ENCODE measurements at regions not wholly inside any gene's neighbourhood (a gene's known extent, or its start where the extent isn't known, plus 50 kb on each side); places are given as distances from the start of the nearest gene placed in this dataset.

DNA sequence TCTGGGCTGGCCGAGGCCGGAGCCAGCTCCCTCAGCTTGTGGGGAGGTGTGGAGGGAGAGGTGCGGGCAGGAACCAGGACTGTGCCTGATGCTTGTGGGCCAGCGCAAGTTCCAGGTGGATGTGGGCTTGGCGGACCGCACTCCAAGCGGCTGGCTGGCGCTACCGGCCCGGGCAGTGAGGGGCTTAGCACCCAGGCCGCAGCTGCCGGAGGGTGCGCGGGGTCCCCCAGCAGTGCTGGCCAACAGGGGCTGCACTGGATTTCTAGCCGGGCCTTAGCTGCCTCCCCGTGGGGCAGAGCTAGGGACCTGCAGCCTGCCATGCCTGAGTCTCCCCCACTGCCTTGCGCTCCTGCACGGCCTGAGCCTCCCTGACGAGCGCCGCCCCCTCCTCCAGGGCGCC lies 242.8 kb downstream of the CCSER2 start:
- peaks cover 16% of the 10 kb centered on the region for H3K27me3 Mint-ChIP-seq
- no peak for DNase-seq

DNA sequence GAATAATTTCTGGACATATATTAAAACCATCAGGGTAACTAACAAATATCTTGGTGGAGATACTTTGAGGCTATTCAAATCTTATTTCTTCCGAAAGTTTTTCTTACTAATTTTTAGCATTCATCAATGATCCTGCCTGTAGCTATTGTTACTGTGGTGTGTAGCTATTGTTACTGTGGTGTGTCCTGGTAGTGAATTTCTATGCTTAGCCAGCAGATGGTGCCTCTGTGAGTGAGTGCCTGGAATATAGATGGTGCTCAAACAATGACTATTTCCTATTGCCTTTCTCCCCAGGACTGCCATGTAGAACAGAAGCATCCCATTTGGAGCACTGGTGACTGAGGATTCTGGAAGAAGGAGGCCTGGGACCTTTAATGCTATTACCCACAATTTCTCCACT lies 245.7 kb downstream of the CCSER2 start:
- Mint-ChIP-seq H3K27ac (no peak overlapping the region), H3K27me3 (peaks cover 8% of the 10 kb centered on the region), H3K9me3 (no peaks in the 10 kb centered on the region), H3K4me3 (no peak overlapping the region), H3K36me3 (ENCODE audit: low read depth) (no peaks in the 10 kb centered on the region), H3K4me1 (no peaks in the 10 kb centered on the region)
- DNase-seq, result no peak
- CTCF ChIA-PET, result no interaction called here
- POLR2A ChIA-PET, result no interaction called here

More for the DNA sequence above, 242.8 kb downstream of the CCSER2 start:
- CTCF ChIA-PET, result no interaction called here
- Mint-ChIP-seq H3K27ac (no peak overlapping the region), H3K4me1 (no peaks in the 10 kb centered on the region), H3K9me3 (no peaks in the 10 kb centered on the region), H3K36me3 (ENCODE audit: low read depth) (no peaks in the 10 kb centered on the region), H3K4me3 (no peak overlapping the region)
- POLR2A ChIA-PET, result no interaction called here

DNA sequence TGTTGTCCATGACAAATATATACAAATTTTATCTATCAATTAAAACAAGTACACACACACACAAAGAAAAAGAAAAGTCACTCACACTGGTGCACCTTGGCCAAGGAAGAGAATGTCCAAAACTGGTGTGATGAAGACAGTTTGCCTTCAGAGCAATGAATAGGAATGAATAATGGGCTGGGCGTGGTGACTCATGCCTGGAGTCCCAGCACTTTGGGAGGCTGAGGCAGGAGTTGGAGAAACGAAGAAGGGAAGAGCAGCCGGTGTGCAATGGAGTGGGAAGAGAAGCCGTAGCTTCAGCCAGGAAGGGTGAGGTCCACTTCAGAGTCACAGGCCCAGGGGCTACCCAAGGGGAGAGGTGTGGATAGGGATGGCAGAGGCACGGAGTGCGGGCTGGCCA lies 253.6 kb downstream of the CCSER2 start:
- POLR2A ChIA-PET, result no interaction called here
- no peaks in the 10 kb centered on the region for H3K9me3 Mint-ChIP-seq
- H3K27ac Mint-ChIP-seq, result no peak overlapping the region
- no peak for DNase-seq
- peaks cover 12% of the 10 kb centered on the region for H3K27me3 Mint-ChIP-seq
- CTCF ChIA-PET, result no interaction called here
- H3K36me3 Mint-ChIP-seq (ENCODE audit: low read depth), result no peaks in the 10 kb centered on the region
- no peak overlapping the region for H3K4me3 Mint-ChIP-seq
- H3K4me1 Mint-ChIP-seq, result no peaks in the 10 kb centered on the region

DNA sequence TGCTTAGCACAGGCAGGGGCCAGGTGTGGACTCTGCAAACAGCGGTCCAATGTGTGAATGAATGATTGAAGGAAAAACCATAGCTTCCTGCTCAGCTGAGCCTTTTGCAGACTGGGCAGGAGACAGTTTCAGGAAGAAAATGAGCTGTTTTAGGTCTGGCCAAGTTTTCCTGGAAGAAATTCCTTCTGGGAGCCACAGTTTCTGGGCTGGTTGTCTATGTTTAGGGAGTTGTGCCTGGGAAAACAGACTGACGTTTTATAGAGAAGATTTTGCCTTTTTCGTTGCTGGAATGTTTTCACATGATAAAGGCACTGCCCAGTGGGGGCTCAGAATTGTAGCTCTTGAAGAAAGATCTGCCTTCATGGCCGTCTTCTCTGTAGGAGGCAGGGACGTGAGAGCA lies 255.1 kb downstream of the CCSER2 start:
- Mint-ChIP-seq H3K9me3 (no peaks in the 10 kb centered on the region), H3K27me3 (peaks cover 9% of the 10 kb centered on the region), H3K36me3 (ENCODE audit: low read depth) (no peaks in the 10 kb centered on the region), H3K4me1 (no peaks in the 10 kb centered on the region), H3K27ac (no peak overlapping the region), H3K4me3 (no peak overlapping the region)
- no peak for DNase-seq
- ChIA-PET POLR2A (no interaction called here), CTCF (interaction anchor here (1.7 kb wide), 1 partner anchor 10 kb away, joined by 5 read pairs; no protein-coding TSS in a partner anchor)

DNA sequence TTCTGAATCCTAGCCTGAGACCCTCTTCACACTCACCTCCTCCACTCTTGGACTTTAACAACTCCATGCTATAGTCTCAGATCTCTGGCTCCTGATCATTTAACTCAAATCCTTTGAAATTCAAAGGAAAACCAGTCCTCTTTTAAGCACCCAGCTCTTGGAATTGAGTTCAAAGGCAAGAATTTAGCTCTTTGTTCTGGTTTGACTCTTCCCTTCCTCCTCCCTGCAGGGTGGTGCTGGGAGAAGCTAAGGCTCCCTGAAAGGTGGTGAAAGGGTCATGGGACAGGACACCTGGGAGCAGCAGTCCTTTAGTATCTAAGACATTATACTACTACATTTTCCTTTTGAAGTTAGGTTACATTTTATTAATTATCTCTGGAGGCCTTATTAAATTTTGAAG lies 259.4 kb downstream of the CCSER2 start:
- POLR2A ChIA-PET, result no interaction called here
- Mint-ChIP-seq H3K4me3 (no peak overlapping the region), H3K27ac (no peak overlapping the region), H3K4me1 (no peaks in the 10 kb centered on the region), H3K9me3 (no peaks in the 10 kb centered on the region), H3K27me3 (peaks cover 3% of the 10 kb centered on the region), H3K36me3 (ENCODE audit: low read depth) (no peaks in the 10 kb centered on the region)
- CTCF ChIA-PET, result no interaction called here
- no peak for DNase-seq

DNA sequence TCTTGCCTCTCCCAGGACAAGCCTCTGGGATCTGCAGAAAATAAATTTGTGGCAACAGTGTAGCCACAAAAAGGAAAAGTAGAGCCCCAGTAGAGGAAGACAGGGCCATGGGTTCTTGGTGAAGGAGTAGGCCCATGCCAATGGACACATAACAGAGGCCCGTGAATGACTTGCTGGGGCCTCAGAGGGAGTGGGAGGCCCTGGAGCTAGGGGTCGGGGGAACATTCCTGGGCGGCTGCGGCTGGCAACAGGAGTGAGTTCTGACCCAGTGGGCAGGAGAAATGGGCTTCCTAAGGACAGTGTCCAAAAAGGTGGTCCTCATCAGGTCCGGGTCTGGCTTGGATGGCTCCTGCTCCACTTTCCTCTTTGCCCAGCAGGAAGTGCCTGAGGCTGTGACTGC lies 260.0 kb downstream of the CCSER2 start:
- DNase-seq, result no peak
- ChIA-PET POLR2A (no interaction called here), CTCF (interaction anchor here (2.1 kb wide), 1 partner anchor 9 kb away, joined by 4 read pairs; no protein-coding TSS in a partner anchor)
- Mint-ChIP-seq H3K27ac (no peak overlapping the region), H3K9me3 (no peaks in the 10 kb centered on the region), H3K36me3 (ENCODE audit: low read depth) (no peaks in the 10 kb centered on the region), H3K4me1 (no peaks in the 10 kb centered on the region), H3K27me3 (peaks cover 3% of the 10 kb centered on the region), H3K4me3 (no peak overlapping the region)

DNA sequence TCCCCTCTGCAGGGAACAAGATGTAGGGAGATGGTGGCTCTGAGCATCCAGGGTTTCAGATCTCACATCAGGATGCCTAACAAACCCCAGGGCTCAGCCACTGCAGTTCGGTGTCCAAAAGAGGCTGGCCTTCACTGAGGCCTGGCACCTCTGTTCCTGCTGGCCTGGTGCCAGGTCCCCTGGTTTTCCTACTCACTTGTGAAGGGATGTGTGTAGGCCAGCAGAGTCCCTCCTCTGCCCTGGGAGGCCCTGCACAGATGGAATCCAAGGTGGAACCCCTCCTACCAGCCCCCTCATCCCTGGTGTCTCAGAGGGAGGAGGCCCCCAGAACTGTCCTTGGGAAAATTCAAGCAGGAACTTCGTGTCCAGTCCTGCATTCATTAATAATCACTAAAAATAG lies 260.6 kb downstream of the CCSER2 start:
- no peak for DNase-seq
- Mint-ChIP-seq H3K4me1 (no peaks in the 10 kb centered on the region), H3K4me3 (no peak overlapping the region), H3K27me3 (peaks cover 3% of the 10 kb centered on the region), H3K9me3 (no peaks in the 10 kb centered on the region), H3K36me3 (ENCODE audit: low read depth) (no peaks in the 10 kb centered on the region), H3K27ac (no peak overlapping the region)
- POLR2A ChIA-PET, result no interaction called here
- CTCF ChIA-PET, result interaction anchor here (2.1 kb wide), 1 partner anchor 10 kb away, joined by 4 read pairs; no protein-coding TSS in a partner anchor

DNA sequence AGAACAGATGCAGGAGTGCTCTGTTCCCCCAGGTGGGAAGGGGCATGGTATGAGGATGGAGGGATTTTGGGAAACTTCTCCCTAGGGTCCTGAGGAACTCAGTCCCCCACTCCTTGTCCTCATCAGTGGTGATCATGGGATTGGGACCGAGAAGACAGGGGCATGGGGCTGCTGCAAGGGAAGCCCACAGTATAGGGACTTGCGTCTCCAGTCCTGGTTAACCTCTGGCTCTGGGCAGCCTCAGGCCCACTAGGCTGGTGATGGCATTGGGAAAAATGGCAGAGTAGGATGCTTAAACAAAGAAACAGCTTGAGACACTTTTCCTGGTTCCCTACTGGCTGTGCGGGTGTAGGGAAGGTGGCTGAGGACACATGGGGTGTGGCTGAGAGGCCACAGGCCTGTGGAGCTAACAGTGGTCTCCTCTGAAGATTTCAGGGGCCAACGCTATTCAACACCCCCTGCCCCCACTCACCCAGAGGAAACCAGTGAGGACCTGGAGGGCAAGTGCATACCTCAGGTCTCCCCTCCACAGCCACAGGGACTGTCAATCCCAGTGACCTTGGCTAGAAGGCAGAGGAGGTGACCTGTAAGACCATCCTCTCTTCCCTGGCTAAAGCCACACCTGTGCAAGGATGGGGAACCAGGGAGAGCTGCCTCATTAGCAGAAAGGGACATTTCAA lies 261.3 kb downstream of the CCSER2 start:
- Mint-ChIP-seq H3K9me3 (no peaks in the 10 kb centered on the region), H3K4me1 (no peaks in the 10 kb centered on the region), H3K27ac (no peak overlapping the region), H3K4me3 (no peak overlapping the region), H3K36me3 (ENCODE audit: low read depth) (no peaks in the 10 kb centered on the region), H3K27me3 (peaks cover 3% of the 10 kb centered on the region)
- DNase-seq, result no peak
- ChIA-PET POLR2A (no interaction called here), CTCF (interaction anchor here (2.1 kb wide), 1 partner anchor 10 kb away, joined by 4 read pairs; no protein-coding TSS in a partner anchor)

DNA sequence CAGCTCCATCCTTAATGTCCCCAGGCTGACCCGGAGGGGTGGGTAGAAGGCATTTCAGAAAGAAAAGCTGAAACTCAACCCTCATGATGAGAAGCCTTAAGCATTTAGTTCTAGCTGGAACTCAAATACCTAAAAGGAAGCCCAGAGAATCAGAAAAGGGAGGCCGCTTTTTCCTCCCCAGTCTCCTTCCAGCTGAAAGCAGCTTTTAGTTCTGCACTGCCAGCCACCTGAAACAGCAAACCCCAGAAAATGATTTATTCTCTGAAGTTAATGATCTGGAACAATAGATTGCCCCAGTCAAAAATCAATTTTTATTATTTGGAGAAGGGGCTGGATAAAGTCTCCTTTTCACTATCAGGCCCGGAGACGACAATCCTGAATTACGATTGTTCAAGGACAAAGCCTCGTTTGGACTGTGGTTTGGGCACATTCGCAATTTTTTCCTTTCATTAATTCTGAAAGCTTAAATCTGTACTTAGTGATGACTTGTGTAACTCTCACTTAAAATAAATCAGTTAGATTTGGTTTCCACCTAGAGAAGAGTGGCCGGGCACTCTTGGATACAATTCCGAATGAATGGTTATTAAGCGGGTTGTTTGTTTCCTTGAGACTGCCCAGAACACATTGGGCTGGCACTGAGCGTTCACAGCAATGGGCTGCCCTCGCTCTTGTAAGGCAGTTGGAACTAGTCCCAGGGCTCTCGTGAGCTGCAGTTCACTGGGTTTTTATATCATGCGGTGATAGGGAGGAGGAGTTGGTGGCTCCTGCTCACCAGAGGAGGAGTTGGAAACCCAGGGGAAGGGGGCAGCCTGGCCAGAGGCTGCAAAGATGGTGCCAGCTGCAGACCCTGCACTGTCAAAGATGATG lies 262.2 kb downstream of the CCSER2 start:
- H3K4me3 Mint-ChIP-seq, result no peak overlapping the region
- no peak overlapping the region for H3K27ac Mint-ChIP-seq
- H3K9me3 Mint-ChIP-seq, result no peaks in the 10 kb centered on the region
- H3K36me3 Mint-ChIP-seq (ENCODE audit: low read depth), result no peaks in the 10 kb centered on the region
- CTCF ChIA-PET, result interaction anchor here (2.1 kb wide), 1 partner anchor 11 kb away, joined by 4 read pairs; no protein-coding TSS in a partner anchor
- no peak for DNase-seq
- H3K27me3 Mint-ChIP-seq, result peaks cover 3% of the 10 kb centered on the region
- H3K4me1 Mint-ChIP-seq, result no peaks in the 10 kb centered on the region
- POLR2A ChIA-PET, result no interaction called here

DNA sequence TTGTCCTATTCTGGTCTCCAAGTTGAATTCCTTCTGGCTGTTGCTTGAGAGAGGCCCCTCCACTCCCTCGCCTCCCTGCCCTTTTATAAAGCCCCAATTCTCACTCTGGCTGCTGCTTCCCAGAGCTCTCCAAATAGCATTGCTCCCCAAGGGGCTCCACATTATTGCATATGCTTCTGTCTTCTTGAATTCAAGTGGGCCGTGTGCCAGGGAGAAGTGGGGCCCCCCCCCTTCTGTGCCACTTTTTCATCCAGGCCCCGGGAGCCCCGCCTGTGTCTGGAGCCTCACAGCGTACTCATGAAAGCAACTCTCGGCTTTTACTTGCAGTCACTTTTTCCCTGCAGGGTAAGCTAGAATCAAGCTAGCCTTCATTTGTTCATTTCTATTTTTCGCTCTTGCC lies 265.1 kb downstream of the CCSER2 start:
- Mint-ChIP-seq H3K36me3 (ENCODE audit: low read depth) (no peaks in the 10 kb centered on the region), H3K27ac (no peak overlapping the region), H3K9me3 (no peaks in the 10 kb centered on the region), H3K4me3 (no peak overlapping the region), H3K27me3 (peaks cover 7% of the 10 kb centered on the region), H3K4me1 (no peaks in the 10 kb centered on the region)
- ChIA-PET CTCF (interaction anchor here (1.6 kb wide), 1 partner anchor 9 kb away, joined by 5 read pairs; no protein-coding TSS in a partner anchor), POLR2A (no interaction called here)
- DNase-seq, result no peak

DNA sequence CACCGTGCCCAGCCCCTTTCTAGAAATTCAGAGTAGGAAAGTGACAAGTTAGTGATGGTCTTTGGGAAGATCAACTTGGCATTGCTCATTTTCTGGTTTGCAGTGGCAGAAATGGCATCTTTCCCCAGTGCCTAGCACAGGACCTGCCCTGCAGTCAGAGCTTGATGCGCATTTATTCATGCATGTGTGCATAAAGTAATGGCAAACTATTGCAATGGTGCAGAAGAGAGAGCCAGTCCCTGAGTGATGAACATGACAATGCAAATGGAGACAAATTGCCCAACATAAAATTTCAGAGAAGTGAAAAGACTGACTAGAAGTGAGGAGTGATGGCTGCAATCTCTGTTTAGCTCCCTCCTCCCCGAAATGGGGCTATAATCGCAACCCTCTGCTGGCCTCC lies 268.2 kb downstream of the CCSER2 start:
- Mint-ChIP-seq H3K27ac (no peak overlapping the region), H3K4me3 (no peak overlapping the region), H3K36me3 (ENCODE audit: low read depth) (no peaks in the 10 kb centered on the region), H3K27me3 (peaks cover 8% of the 10 kb centered on the region), H3K9me3 (no peaks in the 10 kb centered on the region), H3K4me1 (no peaks in the 10 kb centered on the region)
- DNase-seq, result no peak
- ChIA-PET CTCF (no interaction called here), POLR2A (no interaction called here)

DNA sequence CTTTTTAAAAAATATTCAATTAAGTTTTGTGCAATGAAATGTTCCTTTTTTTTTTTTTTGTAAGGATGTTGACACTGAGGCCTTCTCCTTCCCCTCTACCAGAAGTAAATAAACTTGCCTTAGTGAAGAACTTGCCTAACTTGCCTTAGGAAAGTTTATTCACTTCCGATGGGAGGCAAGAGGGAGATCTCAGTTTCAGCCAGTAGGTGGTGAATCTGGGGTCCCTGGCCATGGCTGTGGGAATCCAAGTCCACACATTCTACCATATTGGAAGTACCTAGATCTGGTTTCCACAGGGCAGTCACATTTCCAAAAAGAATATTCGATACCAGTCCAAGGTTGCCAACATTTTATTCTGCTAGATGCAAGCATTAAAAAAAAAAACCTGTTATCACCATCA lies 270.9 kb downstream of the CCSER2 start:
- no peak for DNase-seq
- Mint-ChIP-seq H3K4me3 (no peak overlapping the region), H3K27ac (no peak overlapping the region), H3K4me1 (no peaks in the 10 kb centered on the region), H3K36me3 (ENCODE audit: low read depth) (no peaks in the 10 kb centered on the region), H3K27me3 (peaks cover 5% of the 10 kb centered on the region), H3K9me3 (no peaks in the 10 kb centered on the region)
- POLR2A ChIA-PET, result no interaction called here
- CTCF ChIA-PET, result no interaction called here

DNA sequence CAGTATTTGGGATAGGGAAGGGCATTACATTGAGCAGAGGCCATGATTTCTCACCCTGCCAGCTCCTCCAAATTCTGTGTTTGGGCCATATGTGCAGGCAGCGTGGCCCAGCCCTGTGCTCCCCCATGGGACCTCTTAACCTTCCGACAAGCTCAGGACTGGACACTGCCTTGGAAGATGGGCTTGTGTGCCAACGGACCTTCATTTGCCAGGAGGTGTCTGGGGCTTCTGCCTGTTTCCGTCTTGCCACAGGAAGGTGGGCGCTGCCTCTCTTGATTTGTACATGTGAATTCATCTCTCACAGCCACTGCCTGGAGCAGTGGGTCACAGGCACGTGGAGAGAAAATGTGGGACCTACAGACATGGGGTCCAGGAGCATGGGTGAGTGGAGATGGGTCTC lies 272.6 kb downstream of the CCSER2 start:
- ChIA-PET CTCF (no interaction called here), POLR2A (no interaction called here)
- Mint-ChIP-seq H3K27ac (no peak overlapping the region), H3K9me3 (no peaks in the 10 kb centered on the region), H3K27me3 (peaks cover 6% of the 10 kb centered on the region), H3K4me3 (no peak overlapping the region), H3K4me1 (no peaks in the 10 kb centered on the region), H3K36me3 (ENCODE audit: low read depth) (no peaks in the 10 kb centered on the region)
- no peak for DNase-seq

Data from activated CD4-positive, alpha-beta T cell treated with anti-CD3 and anti-CD28 coated beads, Interleukin-2, amount 10 ng/mL, durations not matched to agents 7 days and 5 days (primary cell).